ENCODE measurements at regions not wholly inside any gene's neighbourhood (a gene's known extent, or its start where the extent isn't known, plus 50 kb on each side); places are given as distances from the start of the nearest gene placed in this dataset.
A peak's percentile ranks its signal among the peaks of the same experiment; 100 is the strongest.

GRCh38 chr11:45472716-45473317, 186.7 kb upstream of the SYT13 start:
- Histone ChIP-seq H3K18ac (ENCODE audit: insufficient read length, low read depth, low read length) (peak overlapping the region; percentile 57), H2AK5ac (ENCODE audit: insufficient read length, low read length) (no peak overlapping the region), H3K4me2 (ENCODE audit: insufficient read depth, insufficient read length, low read length) (no peak overlapping the region), H3K9me3 (ENCODE audit: control insufficient read depth, low read depth, low read length) (no peaks in the 10 kb centered on the region), H4K8ac (replicated peaks; ENCODE audit: insufficient read length, low read depth, low read length) (no peak overlapping the region), H2BK12ac (ENCODE audit: insufficient read length, low read depth, low read length) (no peak overlapping the region), H3K79me1 (ENCODE audit: insufficient read depth, low read depth, low read length, poor library complexity, severe bottlenecking) (no peaks in the 10 kb centered on the region), H3K27ac (ENCODE audit: insufficient read length, low read depth, low read length) (no peak overlapping the region), H3K56ac (ENCODE audit: insufficient read length, low read depth, low read length) (no peak overlapping the region), H4K20me1 (ENCODE audit: control insufficient read depth, insufficient read depth, insufficient read length) (no peaks in the 10 kb centered on the region), H2BK15ac (ENCODE audit: low read depth, low read length) (no peak overlapping the region), H4K5ac (ENCODE audit: insufficient read length, low read depth, low read length) (no peak overlapping the region), H2BK5ac (ENCODE audit: insufficient read length, low read length) (no peak overlapping the region), H3K23ac (ENCODE audit: insufficient read length, low read depth, low read length) (no peak overlapping the region), H3K14ac (ENCODE audit: insufficient read depth, low read length) (0 out of 2 replicates have a peak overlapping the region, but pooled peaks have one; percentile 46), H3K9ac (ENCODE audit: extremely low read depth, insufficient read length, low read length) (no peak overlapping the region), H2BK20ac (ENCODE audit: low read depth, low read length, poor library complexity, severe bottlenecking) (no peak overlapping the region), H3T11ph (ENCODE audit: low read length) (no peak overlapping the region), H3K4me1 (ENCODE audit: insufficient read depth, low read length) (no peaks in the 10 kb centered on the region), H4K91ac (ENCODE audit: insufficient read length, low read depth, low read length) (no peak overlapping the region), H2BK120ac (ENCODE audit: low read depth, low read length, poor library complexity, severe bottlenecking) (no peak overlapping the region), H3K23me2 (ENCODE audit: insufficient read length, low read depth, low read length, poor library complexity, severe bottlenecking) (no peaks in the 10 kb centered on the region), H3K27me3 (ENCODE audit: insufficient read depth, low read length) (no peaks in the 10 kb centered on the region), H3K4ac (ENCODE audit: low read depth, low read length) (no peak overlapping the region), H3K79me2 (ENCODE audit: insufficient read depth, low read length) (no peaks in the 10 kb centered on the region), H2AFZ (ENCODE audit: low read length) (no peak overlapping the region)
- H3K4me1 Mint-ChIP-seq, result peaks cover 13 to 20% of the 10 kb centered on the region in 2 experiments
- no peak overlapping the region for H3K27ac Mint-ChIP-seq
- WGBS (ENCODE audit: extremely low coverage, insufficient read length, low lambda C conversion rate), result no CpG with 5 or more reads among the region's 14 CpGs
- peaks cover 3% of the 10 kb centered on the region for H3K27me3 Mint-ChIP-seq (ENCODE audit: low read depth)
- H3K36me3 Mint-ChIP-seq (ENCODE audit: insufficient read depth in 1 of 3, low read depth in 3 of 3), result no peaks in the 10 kb centered on the region
- no peak for TF ChIP-seq CTCF (conservative IDR thresholded peaks at IDR 0.05)
- H3K4me3 Mint-ChIP-seq, result no peak overlapping the region
- H3K9me3 Mint-ChIP-seq, result no peaks in the 10 kb centered on the region
- no peak for DNase-seq

All from H9 (cell line).